Psoas muscle (tissue), 7 donors: ENCODE measurements at regions not wholly inside any gene's neighbourhood (a gene's known extent, or its start where the extent isn't known, plus 50 kb on each side); places are given as distances from the start of the nearest gene placed in this dataset.

ENCODE experiments used
- ATAC-seq, 4 donors: fragments of 200-7000 bp; cut with Tn5 transposase; one replicate each; pipeline ENCODE4 v1.9.1; 2020; ENCODE audit warnings: moderate library complexity in 3 of 4, mild to moderate bottlenecking in 2 of 4
- DNase-seq, 2 donors: peaks; one replicate each; pipeline ENCODE4 v3.0.0-alpha.2; 2020
- H3K27ac ChIP-seq: fragments of 200-600 bp; one replicate; pipeline ENCODE4 v1.8.0; 2022
- H3K27me3 ChIP-seq, 3 donors: fragments of 200-600 bp in 1 of 3; one replicate each; pipeline versions ENCODE4 v1.6.1 to v1.8.0; 2013 to 2022; ENCODE audit warnings: low read length in 2 of 3, mild to moderate bottlenecking in 2 of 3, moderate library complexity in 1 of 3; ENCODE audit not compliant: insufficient read depth in 3 of 3
- H3K36me3 ChIP-seq, 2 donors: fragments of 200-600 bp in 1 of 2; one replicate each; pipeline versions ENCODE4 v1.6.1 to v1.8.0; 2013 to 2022; ENCODE audit warnings: low read depth in 1 of 2, mild to moderate bottlenecking in 1 of 2, moderate library complexity in 1 of 2; ENCODE audit not compliant: insufficient read depth in 1 of 2
- H3K4me1 ChIP-seq: fragments of 200-600 bp; one replicate; pipeline ENCODE4 v1.8.0; 2022
- H3K4me3 ChIP-seq: fragments of 200-600 bp; one replicate; pipeline ENCODE4 v1.8.0; 2022; ENCODE audit warnings: mild to moderate bottlenecking
- H3K9me3 ChIP-seq: fragments of 200-600 bp; one replicate; pipeline ENCODE4 v1.8.0; 2022
- WGBS, 3 donors: extraction: QIAGEN DNeasy Blood & Tissue Kit; methylation state at CpG; one replicate each; pipeline versions ENCODE4 v1.1.6 to v1.1.7; 2013; 5-methylcytosine and 5-hydroxymethylcytosine counted together
- intact Hi-C, 2 donors: fragments of 100-400 bp; cut with DNase I; formaldehyde crosslinking; loops; one replicate each; pipeline versions ENCODE4 v1.11.0 to v1.14.2; 2022
- TF ChIP-seq, protein P1 (sequence below): fragments of 200-600 bp; IDR thresholded peaks from one replicate; pipeline ENCODE4 v1.8.0; 2022; ENCODE audit warnings: antibody characterized with exemption
- donor health status: healthy with polysubstance abuse.
- donor health status: DM: no; HTN: no; CAD: no; lungs with moderate emphysema.
- donor health status: Bipolar disorder and iron deficiency.
- donor health status: healthy.
- donor health status: DM: yes; HTN: yes; CAD: no.
- donor health status: DM: no; HTN: no; CAD: no.
- donor health status: DM: yes; HTN: yes; CAD: no.

DNA sequence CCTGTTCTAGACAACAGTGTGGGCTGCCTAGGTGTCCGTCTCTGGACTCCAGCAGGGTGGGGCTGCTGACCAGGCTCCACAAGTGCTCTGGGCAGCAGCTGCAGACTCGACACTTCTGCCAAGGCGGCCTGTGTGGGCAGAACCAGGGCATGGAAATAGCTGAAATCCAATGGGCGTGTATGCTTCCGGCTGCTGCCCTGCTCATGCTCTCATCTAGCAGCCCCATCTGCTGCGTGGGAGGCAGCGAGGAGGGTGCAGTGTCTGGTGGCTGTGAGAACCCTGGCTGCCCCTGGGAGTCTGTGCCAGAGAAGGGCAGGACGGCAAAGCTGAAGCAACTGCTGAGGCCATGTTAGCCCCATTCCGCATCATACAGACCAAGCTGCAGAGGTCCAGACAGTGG is 174.9 kb downstream of the SOX11 start:
- Histone ChIP-seq H3K9me3 (no peaks in the 10 kb centered on the region), H3K4me3 (no peak overlapping the region), H3K27ac (no peak overlapping the region), H3K36me3 (no peaks in the 10 kb centered on the region), H3K27me3 (peaks cover 0 to 2% (median 0%) of the 10 kb centered on the region in 3 donors), H3K4me1 (no peaks in the 10 kb centered on the region)
- WGBS, 3 donors: 33 to 52% (median 49%) methylated on average over 9 of the region's 9 CpGs
- intact Hi-C loops: no loop called here
- ATAC-seq (no peak), DNase-seq (no peak)
- TF ChIP-seq, protein P1, sequence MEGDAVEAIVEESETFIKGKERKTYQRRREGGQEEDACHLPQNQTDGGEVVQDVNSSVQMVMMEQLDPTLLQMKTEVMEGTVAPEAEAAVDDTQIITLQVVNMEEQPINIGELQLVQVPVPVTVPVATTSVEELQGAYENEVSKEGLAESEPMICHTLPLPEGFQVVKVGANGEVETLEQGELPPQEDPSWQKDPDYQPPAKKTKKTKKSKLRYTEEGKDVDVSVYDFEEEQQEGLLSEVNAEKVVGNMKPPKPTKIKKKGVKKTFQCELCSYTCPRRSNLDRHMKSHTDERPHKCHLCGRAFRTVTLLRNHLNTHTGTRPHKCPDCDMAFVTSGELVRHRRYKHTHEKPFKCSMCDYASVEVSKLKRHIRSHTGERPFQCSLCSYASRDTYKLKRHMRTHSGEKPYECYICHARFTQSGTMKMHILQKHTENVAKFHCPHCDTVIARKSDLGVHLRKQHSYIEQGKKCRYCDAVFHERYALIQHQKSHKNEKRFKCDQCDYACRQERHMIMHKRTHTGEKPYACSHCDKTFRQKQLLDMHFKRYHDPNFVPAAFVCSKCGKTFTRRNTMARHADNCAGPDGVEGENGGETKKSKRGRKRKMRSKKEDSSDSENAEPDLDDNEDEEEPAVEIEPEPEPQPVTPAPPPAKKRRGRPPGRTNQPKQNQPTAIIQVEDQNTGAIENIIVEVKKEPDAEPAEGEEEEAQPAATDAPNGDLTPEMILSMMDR: no peak

DNA sequence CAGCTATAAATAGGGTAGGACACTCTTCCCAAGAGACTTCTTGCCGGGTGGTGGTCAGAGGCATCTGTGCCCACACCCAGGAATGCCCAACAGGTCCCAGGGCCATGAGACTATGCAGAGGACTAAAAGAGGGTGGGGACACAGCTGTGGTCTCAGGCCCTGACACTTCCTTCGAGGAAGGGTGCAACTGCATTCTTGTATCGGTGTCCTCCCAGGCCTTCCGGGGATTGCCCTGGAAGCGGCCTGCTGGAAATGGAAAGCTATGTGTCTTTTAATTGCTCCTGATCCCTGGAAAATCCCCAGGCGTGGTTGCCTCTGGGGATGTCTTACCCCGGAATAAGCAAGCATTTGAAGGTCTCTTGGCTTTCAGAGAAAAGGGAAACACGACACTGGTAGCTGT is 176.7 kb downstream of the SOX11 start:
- H3K27me3 ChIP-seq: no peaks in the 10 kb centered on the region
- no peak for DNase-seq
- no peaks in the 10 kb centered on the region for H3K36me3 ChIP-seq
- ATAC-seq: no peak
- TF ChIP-seq, protein P1: no peak
- no peaks in the 10 kb centered on the region for H3K4me1 ChIP-seq
- 19 to 39% (median 25%) methylated on average over 8 of the region's 8 CpGs for WGBS, 3 donors
- intact Hi-C loops: no loop called here
- H3K9me3 ChIP-seq: no peaks in the 10 kb centered on the region
- H3K27ac ChIP-seq: no peak overlapping the region
- H3K4me3 ChIP-seq: no peak overlapping the region

DNA sequence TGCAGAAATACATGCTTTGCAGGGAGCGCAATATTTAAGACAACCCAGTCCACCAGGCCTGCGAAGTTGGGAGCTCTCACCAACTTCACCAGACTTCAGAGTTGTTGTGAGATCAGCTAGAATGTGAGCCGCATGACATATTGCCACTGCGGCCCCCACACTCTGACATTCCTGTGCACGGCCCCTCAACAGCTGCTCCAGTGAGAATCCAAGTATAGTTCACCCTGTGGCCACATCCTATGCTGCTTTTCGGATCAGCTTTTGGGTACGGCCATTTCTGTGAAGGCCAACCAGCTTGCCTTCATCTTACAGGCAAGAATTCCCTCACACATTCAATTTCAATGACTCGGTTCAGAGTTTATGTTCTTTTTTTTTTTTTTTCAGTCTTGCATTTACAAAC is 177.8 kb downstream of the SOX11 start:
- Histone ChIP-seq H3K27me3 (no peaks in the 10 kb centered on the region), H3K9me3 (no peaks in the 10 kb centered on the region), H3K36me3 (no peaks in the 10 kb centered on the region), H3K27ac (no peak overlapping the region), H3K4me1 (no peaks in the 10 kb centered on the region), H3K4me3 (no peak overlapping the region)
- TF ChIP-seq, protein P1: no peak
- 52 to 56% (median 53%) methylated on average over 8 of the region's 8 CpGs for WGBS, 3 donors
- intact Hi-C loops: no loop called here
- ATAC-seq (no peak), DNase-seq (no peak)

DNA sequence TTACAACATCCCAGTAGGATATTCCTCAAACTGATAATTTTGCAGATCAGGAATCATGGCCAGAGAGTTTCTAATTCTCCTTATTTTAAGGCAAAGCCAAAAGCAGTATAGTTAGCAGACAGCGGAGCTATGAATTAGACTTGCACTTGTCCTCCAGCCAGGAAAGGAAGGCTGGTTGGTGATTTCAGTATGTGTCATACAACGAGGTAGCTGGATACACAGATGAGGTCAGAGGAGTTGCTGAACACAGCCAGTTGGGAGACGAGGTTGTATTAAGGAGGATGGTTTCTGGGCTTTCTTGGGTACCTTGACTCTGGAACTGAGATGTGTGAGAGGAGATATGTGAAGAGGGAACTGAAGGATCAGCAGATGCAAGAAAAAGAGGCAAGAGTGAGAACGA is 185.2 kb downstream of the SOX11 start:
- Histone ChIP-seq H3K4me1 (no peaks in the 10 kb centered on the region), H3K36me3 (no peaks in the 10 kb centered on the region), H3K27me3 (no peaks in the 10 kb centered on the region), H3K9me3 (no peaks in the 10 kb centered on the region), H3K4me3 (no peak overlapping the region), H3K27ac (no peak overlapping the region)
- ATAC-seq (no peak), DNase-seq (no peak)
- TF ChIP-seq, protein P1: no peak
- WGBS, 3 donors: 47 to 59% (median 48%) methylated on average over 4 of the region's 4 CpGs
- intact Hi-C loops: no loop called here

DNA sequence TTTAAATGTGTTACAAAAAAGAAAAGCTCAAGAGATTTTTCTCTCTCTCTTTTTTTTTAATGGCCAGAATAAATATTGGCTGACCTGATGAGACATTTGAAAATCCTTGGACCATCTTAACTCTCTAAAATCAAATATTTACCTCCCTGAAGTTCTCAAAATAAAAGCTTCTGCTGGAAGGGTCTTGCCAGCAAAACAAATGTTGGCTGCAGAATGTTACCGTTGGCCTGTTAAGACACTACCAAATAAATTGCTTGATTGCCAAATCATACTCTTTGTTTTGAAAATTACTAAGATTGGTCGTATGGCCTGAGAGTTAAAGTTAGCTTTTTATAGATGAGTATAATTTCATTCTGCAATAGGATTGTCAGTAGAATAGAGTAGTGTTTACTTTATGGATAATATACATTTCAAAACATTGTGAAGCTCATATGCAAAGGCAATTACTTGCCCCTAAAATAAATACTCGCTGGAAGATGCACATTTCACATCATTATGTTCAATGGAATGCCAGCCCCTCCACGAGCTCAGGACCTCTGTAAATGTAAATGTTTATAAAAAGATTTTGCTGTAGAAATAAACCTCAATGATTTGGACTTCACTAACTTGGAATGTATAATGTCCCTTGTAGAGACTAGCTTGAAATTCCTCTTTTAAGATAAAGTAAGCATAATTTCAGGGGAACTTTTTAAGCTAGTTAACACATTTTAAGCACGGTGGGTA is 193.4 kb downstream of the SOX11 start:
- Histone ChIP-seq H3K36me3 (no peaks in the 10 kb centered on the region), H3K27me3 (no peaks in the 10 kb centered on the region), H3K4me1 (no peaks in the 10 kb centered on the region), H3K4me3 (no peak overlapping the region), H3K27ac (no peak overlapping the region), H3K9me3 (no peaks in the 10 kb centered on the region)
- WGBS, 3 donors: 34 to 41% (median 40%) methylated on average over 5 of the region's 5 CpGs
- intact Hi-C loops: no loop called here
- ATAC-seq (no peak), DNase-seq (no peak)
- TF ChIP-seq, protein P1: no peak
